ENCODE measurements at regions not wholly inside any gene's neighbourhood (a gene's known extent, or its start where the extent isn't known, plus 50 kb on each side); places are given as distances from the start of the nearest gene placed in this dataset.

DNA sequence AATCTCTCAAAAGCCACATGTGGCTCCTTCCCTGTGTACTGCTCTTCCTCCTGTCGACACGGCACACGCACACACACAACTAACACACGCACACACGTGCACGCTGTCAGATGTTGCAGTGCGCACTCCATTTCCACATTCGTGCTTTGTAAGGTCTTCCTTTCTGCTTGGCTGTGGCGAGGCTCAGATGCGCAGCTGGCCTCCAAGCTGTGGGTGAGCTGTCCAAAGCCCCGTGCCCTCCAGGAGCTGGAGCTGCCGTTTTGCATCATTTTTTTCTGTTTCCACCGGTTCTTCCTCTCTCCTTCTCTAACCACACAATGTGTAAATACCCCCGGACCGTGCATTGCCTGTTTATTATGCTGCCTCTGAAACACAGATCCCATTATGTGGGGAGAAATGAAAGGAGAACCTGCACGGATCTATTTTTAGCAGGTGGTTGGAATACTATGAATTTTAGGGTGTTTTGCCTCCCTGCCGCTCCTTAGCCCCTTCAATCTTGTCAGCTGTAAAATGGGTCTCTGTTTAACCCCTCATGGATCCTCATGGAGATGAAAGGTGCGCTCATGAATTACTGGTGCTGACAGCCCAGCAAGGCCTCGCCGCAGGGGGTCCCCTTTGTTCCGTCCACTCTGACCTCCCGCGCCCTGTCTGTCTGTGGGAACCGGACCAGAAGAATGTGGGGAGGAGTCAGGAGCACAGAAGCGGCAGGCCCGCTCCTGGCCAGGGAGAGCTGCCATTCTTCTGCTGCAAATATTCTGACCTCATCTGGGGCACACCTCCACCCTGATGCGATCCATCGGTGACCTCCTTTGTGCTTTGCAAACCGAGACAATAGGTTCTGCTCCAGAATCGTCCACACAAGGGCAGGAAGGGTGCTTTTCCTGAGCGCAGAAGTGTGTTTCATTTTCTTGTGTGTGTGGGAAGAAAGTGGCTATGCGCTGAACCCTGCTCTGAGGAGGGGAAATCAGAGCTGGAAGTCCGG is 137.7 kb downstream of the SOX1 start:
- Histone ChIP-seq H3K23ac (ENCODE audit: insufficient read length) (no peak overlapping the region), H2AFZ (ENCODE audit: low read length) (peak overlapping the region; percentile 42; the same call in 1 of the 2 replicates), H3K9me3 (ENCODE audit: insufficient read depth in 2 of 2, low read depth in 1 of 2, low read length in 1 of 2) (no peaks in the 10 kb centered on the region), H3K36me3 (ENCODE audit: control insufficient read depth in 2 of 4, insufficient read depth in 4 of 4, low read length in 3 of 4) (no peaks in the 10 kb centered on the region), H2BK20ac (ENCODE audit: low read length) (peak overlapping the region; percentile 82; the same call in 1 of the 2 replicates), H4K20me1 (replicated peaks in 1 of 2; ENCODE audit: control insufficient read depth in 1 of 2, insufficient read depth in 2 of 2, low read length in 2 of 2) (peaks cover 0 to 3% of the 10 kb centered on the region in 2 experiments), H3K4me1 (replicated peaks in 1 of 4; ENCODE audit: control insufficient read depth in 3 of 4, insufficient read depth in 4 of 4, low read length in 3 of 4) (peaks cover 2 to 16% (median 9%) of the 10 kb centered on the region in 4 experiments), H3K4ac (replicated peaks; ENCODE audit: insufficient read length, low read depth, low read length) (no peak overlapping the region), H4K8ac (ENCODE audit: extremely low read depth, insufficient read depth, low read length) (no peak overlapping the region), H3K4me2 (ENCODE audit: insufficient read depth in 1 of 2, low read depth in 2 of 2, low read length in 2 of 2) (peak overlapping the region; percentile 77 to 81), H3K4me3 (ENCODE audit: extremely low read depth in 1 of 4, insufficient read depth in 2 of 4, low read depth in 3 of 4, low read length in 4 of 4) (peak overlapping the region; percentile 1 to 52 (median 20); a peak in 7 of 8 replicates), H2BK12ac (ENCODE audit: low read depth, low read length) (peak overlapping the region; percentile 56; the same call in 1 of the 2 replicates), H3K27ac (ENCODE audit: low read depth, low read length) (no peak overlapping the region), H2BK5ac (ENCODE audit: low read depth, low read length) (no peak overlapping the region), H3K27me3 (replicated peaks in 1 of 4; ENCODE audit: control insufficient read depth in 3 of 4, extremely low read depth in 1 of 4, insufficient read depth in 3 of 4, low read length in 3 of 4) (peaks cover 0 to 38% (median 29%) of the 10 kb centered on the region in 4 experiments; a peak in 6 of 7 replicates), H3K79me2 (ENCODE audit: control insufficient read depth in 1 of 2, insufficient read depth in 2 of 2, low read length in 2 of 2) (no peaks in the 10 kb centered on the region), H2BK15ac (ENCODE audit: low read length) (peak overlapping the region; percentile 88), H4K5ac (ENCODE audit: insufficient read length, low read depth, low read length) (no peak overlapping the region), H3K18ac (ENCODE audit: extremely low read depth, low read length) (peak overlapping the region; percentile 12; the same call in 1 of the 2 replicates), H2AK5ac (ENCODE audit: low read depth, low read length) (peak overlapping the region; percentile 91; the same call in 1 of the 2 replicates), H4K91ac (replicated peaks; ENCODE audit: insufficient read length, low read length) (peak overlapping the region; percentile 25), H2BK120ac (replicated peaks; ENCODE audit: low read depth, low read length) (no peak overlapping the region), H3K79me1 (ENCODE audit: low read depth, low read length) (no peaks in the 10 kb centered on the region), H3K9ac (replicated peaks in 1 of 4; ENCODE audit: extremely low read depth in 1 of 4, low read depth in 3 of 4, low read length in 3 of 4) (peak overlapping the region in 1 of 4 experiments; percentile 37; a peak in 1 of 7 replicates), H3K23me2 (ENCODE audit: low read depth, low read length) (peaks cover 2% of the 10 kb centered on the region; the same call in 1 of the 2 replicates), H3K56ac (replicated peaks; ENCODE audit: insufficient read length, low read depth, low read length) (no peak overlapping the region), H3K14ac (ENCODE audit: insufficient read length) (peak overlapping the region; percentile 27)
- WGBS, 2 experiments (ENCODE audit: extremely low coverage in 1 of 2, insufficient coverage in 1 of 2, insufficient read length in 1 of 2, insufficient replicate concordance in 2 of 2, low coverage in 1 of 2, low lambda C conversion rate in 2 of 2, missing lambda C conversion rate in 1 of 2): 27% methylated on average over 33 of the region's 33 CpGs; no CpG with 5 or more reads in 1 of the 2 experiments
- TF ChIP-seq HDAC2 (IDR thresholded peaks at IDR 0.05; ENCODE audit: borderline replicate concordance in 1 of 2, low read depth in 2 of 2, low read length in 2 of 2) (peak in 1 of 2 experiments; percentile 62; a peak in 1 of 4 replicates), BACH1 (IDR thresholded peaks at IDR 0.05; ENCODE audit: low read length) (peak; percentile 27; the same call in 1 of the 2 replicates), GABPA (IDR thresholded peaks at IDR 0.05; ENCODE audit: borderline replicate concordance, insufficient read depth, low read length) (0 out of 2 replicates have a peak, but pooled peaks have one; percentile 10), TEAD4 (IDR thresholded peaks at IDR 0.05; ENCODE audit: low read depth, low read length) (0 out of 2 replicates have a peak, but pooled peaks have one; percentile 21)
- TF ChIP-seq, protein P1, sequence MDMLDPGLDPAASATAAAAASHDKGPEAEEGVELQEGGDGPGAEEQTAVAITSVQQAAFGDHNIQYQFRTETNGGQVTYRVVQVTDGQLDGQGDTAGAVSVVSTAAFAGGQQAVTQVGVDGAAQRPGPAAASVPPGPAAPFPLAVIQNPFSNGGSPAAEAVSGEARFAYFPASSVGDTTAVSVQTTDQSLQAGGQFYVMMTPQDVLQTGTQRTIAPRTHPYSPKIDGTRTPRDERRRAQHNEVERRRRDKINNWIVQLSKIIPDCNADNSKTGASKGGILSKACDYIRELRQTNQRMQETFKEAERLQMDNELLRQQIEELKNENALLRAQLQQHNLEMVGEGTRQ (IDR thresholded peaks at IDR 0.05; ENCODE audit: low read length): no peak
- POLR2A ChIA-PET (ENCODE audit: partially characterized antibody): interaction anchor here (2.2 kb wide), 1 partner anchor 10 kb away, joined by 11 read pairs; no protein-coding TSS in a partner anchor
- peak in 1 of 2 experiments; percentile 69 for DNase-seq (ENCODE audit: low read depth in 1 of 2, low spot score in 2 of 2)
- no peak for FAIRE-seq
- CTCF ChIA-PET (ENCODE audit: partially characterized antibody): interaction anchor here (1.0 to 4.0 kb wide), 7 partner anchors 8 to 239 kb away, joined by 3 to 17 read pairs (median 4); no protein-coding TSS in a partner anchor
